PC-3 (cell line): ENCODE measurements at regions not wholly inside any gene's neighbourhood (a gene's known extent, or its start where the extent isn't known, plus 50 kb on each side); places are given as distances from the start of the nearest gene placed in this dataset.

Experiments
- CTCF ChIP-seq: fragments of 300-600 bp; sonication (generic); conservative IDR thresholded peaks from 2 replicates; pipeline ENCODE4 v1.5.1; 2017; ENCODE audit warnings: antibody characterized with exemption, low read depth, mild to moderate bottlenecking, low read length
- EZH2 ChIP-seq: fragments of 300-600 bp; sonication (generic); IDR thresholded peaks from one replicate; pipeline ENCODE4 v1.6.1; 2017; ENCODE audit warnings: antibody characterized with exemption, mild to moderate bottlenecking, low read length; ENCODE audit not compliant: unreplicated experiment
- EZH2phosphoT487 ChIP-seq: fragments of 300-600 bp; sonication (generic); IDR thresholded peaks from 2 replicates; pipeline ENCODE4 v1.6.1; 2018; ENCODE audit warnings: mild to moderate bottlenecking, antibody characterized with exemption, low read length, borderline replicate concordance

GRCh38 chr9:79049371-79049770 lies 522.4 kb upstream of the TLE4 start:
- no peak for TF ChIP-seq CTCF
- no peak for TF ChIP-seq EZH2phosphoT487
- TF ChIP-seq EZH2, result no peak
